K562 (cell line): ENCODE measurements at regions not wholly inside any gene's neighbourhood (a gene's known extent, or its start where the extent isn't known, plus 50 kb on each side); places are given as distances from the start of the nearest gene placed in this dataset.

Experiments
- ATAC-seq: fragments of 200-7000 bp; cut with Tn5 transposase; 3 replicates; pipeline ENCODE4 v1.9.1; 2020; ENCODE audit warnings: moderate library complexity
- BruUV-seq: library from RNA; stranded (reverse); fragments of 400-500 nt; replicated peaks from 2 replicates; lab custom pipeline; 2021; lab: Mats Ljungman, UMichigan
- CTCF ChIA-PET: fragments of 300-600 bp; formaldehyde crosslinking; extraction: SDS; loops from one replicate; lab custom pipeline; 2021; ENCODE audit warnings: low intra/inter-chr PET ratio; lab: Yijun Ruan, JAX
- POLR2A ChIA-PET: fragments of 300-600, 350-650 bp; sonication (Branson Sonifier 250); formaldehyde crosslinking; extraction: SDS; loops from one replicate; lab custom pipeline; 2021; ENCODE audit warnings: antibody characterized with exemption, inconsistent platforms; lab: Yijun Ruan, JAX
- DNase-seq, 4 experiments: peaks; one replicate each; pipeline versions ENCODE4 v3.0.0 to v3.0.0-alpha.2; 2011 to 2018; ENCODE audit warnings: low spot score in 3 of 4, mixed read lengths in 3 of 4; ENCODE audit errors: extremely low read depth in 1 of 4
- FAIRE-seq: peaks from 2 replicates; lab custom pipeline; 2011; peaks lifted over from hg19 to GRCh38; lab: Jason Lieb, UNC
- H2AFZ ChIP-seq: 2 replicates; pipeline ENCODE4 v1.6.0; 2011; ENCODE audit warnings: low read depth, low read length, control low read depth, inconsistent platforms
- H3K27ac ChIP-seq: fragments of 200-600 bp; 3 replicates; pipeline ENCODE4 v1.8.0; 2011; ENCODE audit warnings: low read depth, mild to moderate bottlenecking, control low read depth, inconsistent platforms, low read length, moderate library complexity, mixed read lengths; ENCODE audit errors: extremely low read depth
- H3K27me3 ChIP-seq, 2 experiments: fragments of 300-600 bp in 1 of 2; 2 replicates in 1 of 2; 3 replicates in 1 of 2; pipeline versions ENCODE4 v1.6.0 to v1.8.0; 2011; ENCODE audit warnings: inconsistent platforms in 2 of 2, low read length in 2 of 2, mild to moderate bottlenecking in 1 of 2, mixed read lengths in 1 of 2, moderate library complexity in 1 of 2; ENCODE audit not compliant: control insufficient read depth in 2 of 2, insufficient read depth in 2 of 2
- H3K36me3 ChIP-seq: fragments of 300-600 bp; 3 replicates; pipeline ENCODE4 v1.8.0; 2011; ENCODE audit warnings: mild to moderate bottlenecking, low read length, inconsistent platforms; ENCODE audit not compliant: control insufficient read depth, insufficient read depth
- H3K4me1 ChIP-seq, 2 experiments: fragments of 200-600 bp in 1 of 2; replicated peaks in 1 of 2; 2 replicates in 1 of 2; 3 replicates in 1 of 2; pipeline versions ENCODE4 v1.5.1 to v1.8.0; 2011; ENCODE audit warnings: inconsistent platforms in 2 of 2, low read length in 2 of 2, mild to moderate bottlenecking in 1 of 2, mixed read lengths in 1 of 2, moderate library complexity in 1 of 2; ENCODE audit not compliant: control insufficient read depth in 2 of 2, insufficient read depth in 2 of 2
- H3K4me2 ChIP-seq: 2 replicates; pipeline ENCODE4 v1.6.1; 2011; ENCODE audit warnings: low read length, control low read depth, inconsistent platforms, mixed read lengths; ENCODE audit not compliant: insufficient read depth
- H3K4me3 ChIP-seq: fragments of 200-600 bp; sonication (generic), shearing (Covaris generic); 2 replicates; pipeline ENCODE4 v1.5.1; 2016; ENCODE audit warnings: control low read depth, inconsistent platforms
- H3K79me2 ChIP-seq: fragments of 200-600 bp; 3 replicates; pipeline ENCODE4 v1.8.0; 2011; ENCODE audit warnings: low read length, inconsistent platforms; ENCODE audit not compliant: control insufficient read depth, insufficient read depth
- H3K9ac ChIP-seq, 2 experiments: 2 replicates each; pipeline versions ENCODE4 v1.6.0 to v1.6.1; 2011; ENCODE audit warnings: low read depth in 2 of 2, low read length in 2 of 2, control low read depth in 1 of 2, inconsistent platforms in 1 of 2, mild to moderate bottlenecking in 1 of 2, mixed read lengths in 1 of 2; ENCODE audit not compliant: insufficient read depth in 1 of 2
- H3K9me1 ChIP-seq: one replicate; pipeline ENCODE4 v1.6.0; 2011; ENCODE audit warnings: inconsistent platforms, mild to moderate bottlenecking, low read length, moderate library complexity; ENCODE audit not compliant: control insufficient read depth, insufficient read depth
- H3K9me3 ChIP-seq: replicated peaks from 2 replicates; pipeline ENCODE4 v1.5.1; 2011; ENCODE audit warnings: low read depth, low read length, inconsistent platforms; ENCODE audit not compliant: control insufficient read depth, insufficient read depth
- H4K20me1 ChIP-seq: replicated peaks from 2 replicates; pipeline ENCODE4 v1.6.1; 2011; ENCODE audit warnings: low read length, inconsistent platforms, mixed read lengths; ENCODE audit not compliant: control insufficient read depth, insufficient read depth
- ILK ChIP-seq: fragments of 450-650 bp; IDR thresholded peaks from 2 replicates; pipeline ENCODE4 v1.6.1; 2016; ENCODE audit warnings: missing genetic modification characterization, low read depth, mild to moderate bottlenecking, missing compliant biosample characterization, moderate library complexity, borderline replicate concordance
- MCM5 ChIP-seq: fragments of 450-650 bp; IDR thresholded peaks from 2 replicates; pipeline ENCODE4 v1.6.1; 2016; ENCODE audit warnings: low read depth
- NBN ChIP-seq: fragments of 450-650 bp; IDR thresholded peaks from 2 replicates; pipeline ENCODE4 v1.6.1; 2016; ENCODE audit warnings: low read depth, mild to moderate bottlenecking
- NFE2 ChIP-seq: IDR thresholded peaks from 2 replicates; pipeline ENCODE4 v1.6.1; 2014; ENCODE audit warnings: antibody characterized with exemption, low read depth
- RBBP5 ChIP-seq: fragments of 200-600 bp; sonication (generic); IDR thresholded peaks from 2 replicates; pipeline ENCODE4 v1.6.1; 2012; ENCODE audit warnings: borderline replicate concordance, mild to moderate bottlenecking, low read length, control low read depth, inconsistent platforms; ENCODE audit not compliant: insufficient read depth, poor library complexity, severe bottlenecking
- RBM39 ChIP-seq: fragments of 200-400 bp; formaldehyde crosslinking; optimal IDR thresholded peaks from 2 replicates; pipeline ENCODE3; 2018; ENCODE audit warnings: low read depth, low read length
- RFX5 ChIP-seq: IDR thresholded peaks from 2 replicates; pipeline ENCODE4 v1.6.1; 2011; ENCODE audit warnings: low read depth, mild to moderate bottlenecking, improper control_type of control experiment, low read length
- SREBF1 ChIP-seq: fragments of 150-350 bp; IDR thresholded peaks from 2 replicates; pipeline ENCODE4 v1.6.1; 2014; ENCODE audit warnings: antibody characterized with exemption, low read depth, low read length, borderline replicate concordance
- STAG1 ChIP-seq: sonication (generic); formaldehyde crosslinking; IDR thresholded peaks from 2 replicates; pipeline ENCODE4 v1.5.0; 2020; ENCODE audit warnings: missing genetic modification reagents, borderline replicate concordance
- TCF7L2 ChIP-seq: fragments of 150-350 bp; IDR thresholded peaks from 2 replicates; pipeline ENCODE4 v1.6.1; 2016; ENCODE audit warnings: low read depth, mild to moderate bottlenecking, low read length, moderate library complexity
- WHSC1 ChIP-seq: IDR thresholded peaks from one replicate; pipeline ENCODE4 v1.6.1; 2012; ENCODE audit warnings: low read length, control low read depth, inconsistent platforms
- ZC3H8 ChIP-seq: fragments of 450-650 bp; IDR thresholded peaks from 2 replicates; pipeline ENCODE4 v1.6.1; 2017
- ZNF217 ChIP-seq: sonication (generic); formaldehyde crosslinking; IDR thresholded peaks from 2 replicates; pipeline ENCODE4 v1.8.0; 2022; ENCODE audit warnings: mild to moderate bottlenecking, missing genetic modification reagents
- WGBS: fragments of 100-300 bp; shearing (Covaris generic); methylation state at CpG from one replicate; pipeline ENCODE4 v1.1.6; 2016; ENCODE audit warnings: low coverage, mixed read lengths; ENCODE audit not compliant: insufficient coverage; ENCODE audit errors: missing lambda C conversion rate; 5-methylcytosine and 5-hydroxymethylcytosine counted together
- in situ Hi-C: fragments of 300-500 bp; cut with MboI; formaldehyde crosslinking; loops from 4 replicates; pipeline ENCODE4 v1.15.0; 2018; ENCODE audit warnings: inconsistent platforms, mixed read lengths
- intact Hi-C: fragments of 100-400 bp; cut with micrococcal nuclease; formaldehyde crosslinking; loops from 2 replicates; pipeline ENCODE4 v1.14.2; 2022
- TF ChIP-seq, protein P1 (sequence below): fragments of 450-650 bp; IDR thresholded peaks from 2 replicates; pipeline ENCODE4 v1.7.0; 2016; ENCODE audit warnings: borderline replicate concordance
- TF ChIP-seq, protein P2 (sequence below): fragments of 150-350 bp; conservative IDR thresholded peaks from 2 replicates; pipeline ENCODE4 v1.6.1; 2014; ENCODE audit warnings: low read length

DNA sequence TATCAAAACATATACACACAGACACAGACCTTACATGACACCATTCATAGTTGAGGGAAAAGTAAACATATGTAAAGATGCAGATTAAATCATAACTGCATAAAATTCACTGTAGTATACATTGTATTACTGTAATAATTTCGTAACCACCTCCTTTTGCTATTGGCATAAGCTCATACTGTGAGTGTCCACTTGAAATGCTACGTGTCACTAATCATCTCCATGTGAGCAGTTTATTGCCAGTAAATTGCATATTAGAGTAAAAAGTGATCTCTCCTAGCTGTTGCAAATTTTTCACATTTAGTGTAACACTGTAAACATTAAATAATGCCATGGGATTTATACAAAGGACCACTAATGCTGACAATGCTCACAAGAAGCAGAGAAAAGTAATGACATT is 256.7 kb upstream of the GNPDA2 start:
- Histone ChIP-seq H3K79me2 (no peaks in the 10 kb centered on the region), H3K9me1 (no peaks in the 10 kb centered on the region), H3K4me2 (no peak overlapping the region), H3K36me3 (no peaks in the 10 kb centered on the region), H4K20me1 (no peaks in the 10 kb centered on the region), H3K4me1 (no peaks in the 10 kb centered on the region), H3K27me3 (no peaks in the 10 kb centered on the region), H3K27ac (no peak overlapping the region), H3K9ac (no peak overlapping the region), H3K4me3 (no peak overlapping the region), H2AFZ (no peak overlapping the region), H3K9me3 (no peaks in the 10 kb centered on the region)
- POLR2A ChIA-PET, result no interaction called here
- ATAC-seq (no peak), FAIRE-seq (no peak), DNase-seq (no peak)
- TF ChIP-seq WHSC1, result no peak
- no peak for TF ChIP-seq NBN
- TF ChIP-seq RFX5, result no peak
- TF ChIP-seq, protein P1, sequence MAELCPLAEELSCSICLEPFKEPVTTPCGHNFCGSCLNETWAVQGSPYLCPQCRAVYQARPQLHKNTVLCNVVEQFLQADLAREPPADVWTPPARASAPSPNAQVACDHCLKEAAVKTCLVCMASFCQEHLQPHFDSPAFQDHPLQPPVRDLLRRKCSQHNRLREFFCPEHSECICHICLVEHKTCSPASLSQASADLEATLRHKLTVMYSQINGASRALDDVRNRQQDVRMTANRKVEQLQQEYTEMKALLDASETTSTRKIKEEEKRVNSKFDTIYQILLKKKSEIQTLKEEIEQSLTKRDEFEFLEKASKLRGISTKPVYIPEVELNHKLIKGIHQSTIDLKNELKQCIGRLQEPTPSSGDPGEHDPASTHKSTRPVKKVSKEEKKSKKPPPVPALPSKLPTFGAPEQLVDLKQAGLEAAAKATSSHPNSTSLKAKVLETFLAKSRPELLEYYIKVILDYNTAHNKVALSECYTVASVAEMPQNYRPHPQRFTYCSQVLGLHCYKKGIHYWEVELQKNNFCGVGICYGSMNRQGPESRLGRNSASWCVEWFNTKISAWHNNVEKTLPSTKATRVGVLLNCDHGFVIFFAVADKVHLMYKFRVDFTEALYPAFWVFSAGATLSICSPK, result no peak
- no peak for TF ChIP-seq TCF7L2
- TF ChIP-seq RBBP5, result no peak
- no peak for TF ChIP-seq STAG1 (CRISPR knock-in tag)
- no peak for TF ChIP-seq ILK (tag)
- TF ChIP-seq ZNF217 (CRISPR knock-in tag), result no peak
- no peak for TF ChIP-seq ZC3H8
- TF ChIP-seq RBM39, result no peak
- TF ChIP-seq, protein P2, sequence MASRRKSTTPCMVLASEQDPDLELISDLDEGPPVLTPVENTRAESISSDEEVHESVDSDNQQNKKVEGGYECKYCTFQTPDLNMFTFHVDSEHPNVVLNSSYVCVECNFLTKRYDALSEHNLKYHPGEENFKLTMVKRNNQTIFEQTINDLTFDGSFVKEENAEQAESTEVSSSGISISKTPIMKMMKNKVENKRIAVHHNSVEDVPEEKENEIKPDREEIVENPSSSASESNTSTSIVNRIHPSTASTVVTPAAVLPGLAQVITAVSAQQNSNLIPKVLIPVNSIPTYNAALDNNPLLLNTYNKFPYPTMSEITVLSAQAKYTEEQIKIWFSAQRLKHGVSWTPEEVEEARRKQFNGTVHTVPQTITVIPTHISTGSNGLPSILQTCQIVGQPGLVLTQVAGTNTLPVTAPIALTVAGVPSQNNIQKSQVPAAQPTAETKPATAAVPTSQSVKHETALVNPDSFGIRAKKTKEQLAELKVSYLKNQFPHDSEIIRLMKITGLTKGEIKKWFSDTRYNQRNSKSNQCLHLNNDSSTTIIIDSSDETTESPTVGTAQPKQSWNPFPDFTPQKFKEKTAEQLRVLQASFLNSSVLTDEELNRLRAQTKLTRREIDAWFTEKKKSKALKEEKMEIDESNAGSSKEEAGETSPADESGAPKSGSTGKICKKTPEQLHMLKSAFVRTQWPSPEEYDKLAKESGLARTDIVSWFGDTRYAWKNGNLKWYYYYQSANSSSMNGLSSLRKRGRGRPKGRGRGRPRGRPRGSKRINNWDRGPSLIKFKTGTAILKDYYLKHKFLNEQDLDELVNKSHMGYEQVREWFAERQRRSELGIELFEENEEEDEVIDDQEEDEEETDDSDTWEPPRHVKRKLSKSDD, result no peak
- TF ChIP-seq SREBF1, result no peak
- no peak for TF ChIP-seq MCM5
- no peak for TF ChIP-seq NFE2
- 0% methylated on average over 2 of the region's 2 CpGs for WGBS
- intact Hi-C loops, result no loop called here
- in situ Hi-C loops, result no loop called here
- BruUV-seq, result no TSS peak
- CTCF ChIA-PET, result no interaction called here
